ENCODE measurements at regions not wholly inside any gene's neighbourhood (a gene's known extent, or its start where the extent isn't known, plus 50 kb on each side); places are given as distances from the start of the nearest gene placed in this dataset.

- TF ChIP-seq GATA2 (IDR thresholded peaks at IDR 0.05; ENCODE audit: low read depth, low read length) (no peak), GATA3 (IDR thresholded peaks at IDR 0.05; ENCODE audit: low read depth, low read length) (no peak)
Measured at GRCh38 chr5:92713335-92713743, 867.7 kb downstream of the NR2F1-AS1 start.

- no peak for TF ChIP-seq GATA2 (IDR thresholded peaks at IDR 0.05; ENCODE audit: low read depth, low read length)
Measured at GRCh38 chr5:92711956-92712355, 869.1 kb downstream of the NR2F1-AS1 start.

DNA sequence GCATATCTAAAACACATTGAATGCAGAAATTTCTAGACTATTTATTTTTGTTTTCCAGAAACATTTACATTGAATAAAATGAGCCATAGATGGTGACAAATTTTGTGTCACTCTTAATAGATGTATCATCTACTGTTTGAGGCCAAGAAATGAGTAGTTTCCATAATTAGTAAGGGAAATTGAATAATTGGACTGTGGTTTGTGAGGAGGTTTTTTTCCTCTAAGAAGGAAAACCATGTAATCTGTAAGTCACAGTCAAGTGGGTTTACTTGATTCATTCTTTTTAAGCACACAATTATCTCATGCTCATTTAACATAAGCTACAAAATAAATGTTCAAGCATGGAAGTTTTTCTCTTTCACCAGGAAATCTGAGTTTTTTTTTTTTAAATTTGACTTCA, 876.4 kb downstream of the NR2F1-AS1 start:
- TF ChIP-seq GATA2 (IDR thresholded peaks at IDR 0.05; ENCODE audit: low read depth, low read length) (no peak), GATA3 (IDR thresholded peaks at IDR 0.05; ENCODE audit: low read depth, low read length) (no peak)

- no peak for TF ChIP-seq GATA2 (IDR thresholded peaks at IDR 0.05; ENCODE audit: low read depth, low read length)
- TF ChIP-seq GATA3 (IDR thresholded peaks at IDR 0.05; ENCODE audit: low read depth, low read length): no peak
Measured at GRCh38 chr5:92703976-92704375, 877.0 kb downstream of the NR2F1-AS1 start.

DNA sequence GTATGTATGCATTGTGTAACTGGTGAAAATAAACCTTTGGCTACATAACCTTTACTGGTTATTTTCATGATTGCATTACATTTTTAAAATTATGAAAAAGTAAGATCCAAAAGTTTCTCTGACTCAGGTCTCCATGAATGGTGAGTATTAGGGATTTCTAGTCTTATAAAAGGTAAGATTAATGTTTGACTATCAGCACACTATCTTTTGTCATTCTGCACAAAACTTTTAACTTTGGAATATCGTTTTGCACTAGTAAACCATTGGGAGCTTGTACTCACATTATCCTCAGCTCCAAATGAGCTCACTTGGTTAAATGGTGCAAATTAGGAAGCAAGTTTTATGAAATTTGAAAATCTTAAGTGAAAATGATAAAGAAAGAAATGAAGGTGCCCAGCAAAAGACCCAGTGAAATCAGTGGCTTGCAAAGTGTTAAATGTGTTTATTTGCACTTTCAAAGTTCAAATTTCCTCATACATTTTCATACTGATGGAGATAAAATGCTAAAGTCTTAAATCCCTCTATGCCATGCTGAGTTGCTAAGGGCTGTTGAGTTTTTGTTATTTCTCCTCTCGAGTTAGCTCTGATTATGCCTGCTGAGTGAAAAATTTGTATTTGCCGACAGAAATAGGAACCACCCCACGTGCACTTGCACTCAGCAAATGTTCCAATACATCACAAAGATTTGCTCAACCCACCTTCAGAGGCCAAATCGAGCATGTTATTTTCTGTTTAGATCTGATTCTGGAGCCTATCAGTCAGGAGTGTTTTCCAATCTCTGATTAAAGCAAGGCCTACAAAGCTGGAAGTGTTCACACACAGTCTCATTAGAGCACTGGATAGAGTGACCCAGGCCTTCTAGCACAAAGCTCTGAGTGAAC, 885.7 kb downstream of the NR2F1-AS1 start:
- TF ChIP-seq GATA3 (IDR thresholded peaks at IDR 0.05; ENCODE audit: low read depth, low read length) (no peak), GATA2 (IDR thresholded peaks at IDR 0.05; ENCODE audit: low read depth, low read length) (no peak)

- TF ChIP-seq GATA3 (IDR thresholded peaks at IDR 0.05; ENCODE audit: low read depth, low read length) (no peak), GATA2 (IDR thresholded peaks at IDR 0.05; ENCODE audit: low read depth, low read length) (no peak)
Measured at GRCh38 chr5:92694067-92694466, 887.0 kb downstream of the NR2F1-AS1 start.

- TF ChIP-seq GATA3 (IDR thresholded peaks at IDR 0.05; ENCODE audit: low read depth, low read length) (no peak), GATA2 (IDR thresholded peaks at IDR 0.05; ENCODE audit: low read depth, low read length) (0 out of 2 replicates have a peak, but pooled peaks have one; percentile 15)
Measured at GRCh38 chr5:92687821-92688722, 892.9 kb downstream of the NR2F1-AS1 start.

- TF ChIP-seq GATA3 (IDR thresholded peaks at IDR 0.05; ENCODE audit: low read depth, low read length) (no peak), GATA2 (IDR thresholded peaks at IDR 0.05; ENCODE audit: low read depth, low read length) (no peak)
Measured at GRCh38 chr5:92678640-92679039, 902.4 kb downstream of the NR2F1-AS1 start.

GRCh38 chr5:92676215-92677165, 904.5 kb downstream of the NR2F1-AS1 start:
- no peak for TF ChIP-seq GATA3 (IDR thresholded peaks at IDR 0.05; ENCODE audit: low read depth, low read length)
- TF ChIP-seq GATA2 (IDR thresholded peaks at IDR 0.05; ENCODE audit: low read depth, low read length): no peak

- TF ChIP-seq GATA3 (IDR thresholded peaks at IDR 0.05; ENCODE audit: low read depth, low read length): no peak
- TF ChIP-seq GATA2 (IDR thresholded peaks at IDR 0.05; ENCODE audit: low read depth, low read length): no peak
Measured at GRCh38 chr5:92674321-92674720, 906.7 kb downstream of the NR2F1-AS1 start.

GRCh38 chr5:92665506-92665905, 915.5 kb downstream of the NR2F1-AS1 start:
- no peak for TF ChIP-seq GATA3 (IDR thresholded peaks at IDR 0.05; ENCODE audit: low read depth, low read length)
- no peak for TF ChIP-seq GATA2 (IDR thresholded peaks at IDR 0.05; ENCODE audit: low read depth, low read length)

- no peak for TF ChIP-seq GATA3 (IDR thresholded peaks at IDR 0.05; ENCODE audit: low read depth, low read length)
- TF ChIP-seq GATA2 (IDR thresholded peaks at IDR 0.05; ENCODE audit: low read depth, low read length): no peak
Measured at GRCh38 chr5:92662741-92663140, 918.3 kb downstream of the NR2F1-AS1 start.

- TF ChIP-seq GATA2 (IDR thresholded peaks at IDR 0.05; ENCODE audit: low read depth, low read length): no peak
- no peak for TF ChIP-seq GATA3 (IDR thresholded peaks at IDR 0.05; ENCODE audit: low read depth, low read length)
Measured at GRCh38 chr5:92659246-92659645, 921.8 kb downstream of the NR2F1-AS1 start.
